Stimulated activated CD8-positive, alpha-beta memory T cell treated with anti-CD3 and anti-CD28 coated beads, Interleukin-15, amount 100 ng/mL, for 1 hour (primary cell): ENCODE measurements at regions not wholly inside any gene's neighbourhood (a gene's known extent, or its start where the extent isn't known, plus 50 kb on each side); places are given as distances from the start of the nearest gene placed in this dataset.

Experiments
- DNase-seq: peaks from one replicate; pipeline ENCODE4 v3.0.0-alpha.2; 2020; ENCODE audit warnings: low read depth

GRCh38 chr21:24220446-24220845 is 1386.8 kb downstream of the MRPL39 start:
- no peak for DNase-seq

GRCh38 chr21:24217151-24217550 is 1390.1 kb downstream of the MRPL39 start:
- DNase-seq, result no peak

GRCh38 chr21:24210130-24210529 is 1397.2 kb downstream of the MRPL39 start:
- DNase-seq, result no peak

- no peak for DNase-seq
Measured at GRCh38 chr21:24208562-24209260, 1398.6 kb downstream of the MRPL39 start.

- no peak for DNase-seq
Measured at GRCh38 chr21:24205319-24205718, 1402.0 kb downstream of the MRPL39 start.

GRCh38 chr21:24204641-24205040 is 1402.6 kb downstream of the MRPL39 start:
- no peak for DNase-seq

GRCh38 chr21:24200052-24200451 is 1407.2 kb downstream of the MRPL39 start:
- DNase-seq, result no peak

GRCh38 chr21:24197923-24198322 is 1409.4 kb downstream of the MRPL39 start:
- DNase-seq, result no peak

GRCh38 chr21:24197132-24197643 is 1410.1 kb downstream of the MRPL39 start:
- DNase-seq, result no peak

- no peak for DNase-seq
Measured at GRCh38 chr21:24188506-24188905, 1418.8 kb downstream of the MRPL39 start.

GRCh38 chr21:24183077-24183476 is 1424.2 kb downstream of the MRPL39 start:
- DNase-seq, result no peak

- no peak for DNase-seq
Measured at GRCh38 chr21:24179110-24179509, 1428.2 kb downstream of the MRPL39 start.

- DNase-seq, result no peak
Measured at GRCh38 chr21:24175106-24175505, 1432.2 kb downstream of the MRPL39 start.

GRCh38 chr21:24171736-24172135 is 1435.5 kb downstream of the MRPL39 start:
- no peak for DNase-seq

GRCh38 chr21:24163539-24163938 is 1443.7 kb downstream of the MRPL39 start:
- no peak for DNase-seq

- DNase-seq, result no peak
Measured at GRCh38 chr21:24160528-24160927, 1446.8 kb downstream of the MRPL39 start.

- no peak for DNase-seq
Measured at GRCh38 chr21:24153137-24153536, 1454.1 kb downstream of the MRPL39 start.

- DNase-seq, result no peak
Measured at GRCh38 chr21:24150753-24151152, 1456.5 kb downstream of the MRPL39 start.

- DNase-seq, result no peak
Measured at GRCh38 chr21:24148461-24148860, 1458.8 kb downstream of the MRPL39 start.

GRCh38 chr21:24147674-24148073 is 1459.6 kb downstream of the MRPL39 start:
- DNase-seq, result no peak

GRCh38 chr21:24131056-24131455 is 1476.2 kb downstream of the MRPL39 start:
- DNase-seq, result no peak

- no peak for DNase-seq
Measured at GRCh38 chr21:24127651-24128050, 1479.6 kb downstream of the MRPL39 start.

- DNase-seq, result no peak
Measured at GRCh38 chr21:24123785-24124184, 1483.5 kb downstream of the MRPL39 start.
